ENCODE measurements at regions not wholly inside any gene's neighbourhood (a gene's known extent, or its start where the extent isn't known, plus 50 kb on each side); places are given as distances from the start of the nearest gene placed in this dataset.
"Not testable (repeated sequence)": the region's sequence is repeated elsewhere in the genome, so short reads cannot be mapped to it uniquely, and the experiment has no call there.

- TF ChIP-seq CTCF (IDR thresholded peaks at IDR 0.05; ENCODE audit: insufficient read depth, low read length); REST (IDR thresholded peaks at IDR 0.05; ENCODE audit: insufficient replicate concordance, low read depth): not testable (repeated sequence)
Measured at GRCh38 chr20:48037798-48038197, 252.5 kb upstream of the SULF2 start.
